HG03159 (cell line): ENCODE measurements at regions not wholly inside any gene's neighbourhood (a gene's known extent, or its start where the extent isn't known, plus 50 kb on each side); places are given as distances from the start of the nearest gene placed in this dataset.

Experiments
- ATAC-seq: cut with Tn5 transposase; IDR thresholded peaks from one replicate; pipeline ENCODE4 v1.9.1; 2021; ENCODE audit warnings: mild to moderate bottlenecking, moderate library complexity; ENCODE audit not compliant: unreplicated experiment

GRCh38 chr3:147582642-147583041, 173.5 kb downstream of the ZIC1 start:
- no peak for ATAC-seq

- ATAC-seq, result no peak
These were observed 179.9 kb downstream of the ZIC1 start for GRCh38 chr3:147589016-147589415.

GRCh38 chr3:147604136-147604535, 195.0 kb downstream of the ZIC1 start:
- no peak for ATAC-seq

- ATAC-seq, result no peak
These were observed 204.6 kb downstream of the ZIC1 start for GRCh38 chr3:147613725-147614124.

DNA sequence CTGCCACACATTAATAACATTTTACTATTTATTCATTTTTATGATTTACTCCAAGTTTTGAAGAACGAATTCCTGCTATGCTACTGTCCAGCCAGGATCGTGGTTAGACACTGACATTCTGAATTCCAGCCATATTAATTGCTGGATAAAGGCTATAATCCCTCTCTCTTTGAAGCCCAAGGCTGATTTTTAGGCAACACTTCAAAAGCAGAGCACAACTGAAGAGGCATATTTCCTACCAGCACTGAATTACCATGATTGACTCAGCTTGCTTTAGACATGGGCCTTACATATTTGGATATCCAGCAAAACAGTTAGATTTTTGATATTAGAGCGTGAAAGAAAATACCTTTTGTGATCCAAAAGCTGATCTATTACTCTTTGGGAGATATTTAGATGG, 205.0 kb downstream of the ZIC1 start:
- ATAC-seq, result no peak

GRCh38 chr3:147615035-147615434, 205.9 kb downstream of the ZIC1 start:
- ATAC-seq, result no peak

GRCh38 chr3:147616998-147617619, 207.9 kb downstream of the ZIC1 start:
- no peak for ATAC-seq

DNA sequence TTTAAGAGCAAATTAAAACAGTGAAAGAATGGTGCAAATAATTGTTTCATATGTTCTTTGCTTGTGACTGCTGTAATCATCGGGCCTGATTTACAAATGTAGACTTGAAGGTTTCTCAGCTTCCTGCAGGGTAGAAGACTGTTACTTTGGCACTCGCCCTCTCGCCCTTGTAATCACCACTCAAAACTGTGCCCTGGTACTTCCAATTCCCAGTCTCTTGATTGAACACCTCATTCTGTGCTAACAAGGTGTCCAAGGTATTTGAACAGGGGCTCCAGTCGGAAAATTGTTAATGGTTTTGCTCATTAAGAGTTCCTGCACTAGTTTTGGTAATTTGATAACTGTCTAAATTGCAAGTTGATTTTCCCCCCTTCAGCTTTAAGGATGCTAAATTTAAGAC, 209.5 kb downstream of the ZIC1 start:
- ATAC-seq, result no peak

GRCh38 chr3:147619921-147620560, 210.9 kb downstream of the ZIC1 start:
- no peak for ATAC-seq

- ATAC-seq, result no peak
These were observed 211.7 kb downstream of the ZIC1 start for GRCh38 chr3:147620906-147621305.

GRCh38 chr3:147630921-147631415, 221.8 kb downstream of the ZIC1 start:
- ATAC-seq, result no peak

- ATAC-seq, result no peak
These were observed 231.6 kb downstream of the ZIC1 start for GRCh38 chr3:147640781-147641180.

GRCh38 chr3:147645761-147646160, 236.6 kb downstream of the ZIC1 start:
- ATAC-seq, result no peak

- ATAC-seq, result no peak
These were observed 240.3 kb downstream of the ZIC1 start for GRCh38 chr3:147649475-147649874.

DNA sequence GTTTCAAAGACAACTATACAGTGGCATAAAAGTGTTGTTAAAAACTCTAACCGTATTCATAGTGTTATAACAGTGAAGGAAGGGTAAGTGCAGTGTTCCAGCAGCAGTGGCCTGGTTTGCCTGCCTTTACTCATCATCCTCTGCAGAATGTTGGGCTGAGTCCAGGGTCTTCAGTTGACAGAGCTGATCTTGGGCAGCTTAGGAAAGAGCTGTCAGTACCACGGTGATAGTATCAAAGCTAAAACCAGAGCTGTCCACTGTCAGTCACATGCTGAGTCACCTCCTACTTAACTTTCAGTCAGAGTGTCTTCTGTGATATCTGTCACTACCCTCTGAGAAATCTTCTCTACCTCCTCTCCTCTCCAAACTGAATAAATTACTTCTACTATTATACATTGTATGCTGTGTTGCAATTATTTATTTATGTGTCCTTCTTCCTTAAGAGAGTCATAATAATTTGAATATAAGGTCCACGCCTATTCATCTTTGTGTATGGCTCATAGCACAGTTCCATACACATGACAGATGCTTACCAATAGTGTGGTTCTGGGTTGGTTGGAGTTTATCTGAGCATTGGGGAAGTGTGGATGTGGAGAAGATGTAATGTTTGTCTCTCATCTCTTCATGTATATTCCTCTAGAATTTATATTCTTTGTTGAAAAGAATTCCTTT, 242.1 kb downstream of the ZIC1 start:
- ATAC-seq, result no peak

DNA sequence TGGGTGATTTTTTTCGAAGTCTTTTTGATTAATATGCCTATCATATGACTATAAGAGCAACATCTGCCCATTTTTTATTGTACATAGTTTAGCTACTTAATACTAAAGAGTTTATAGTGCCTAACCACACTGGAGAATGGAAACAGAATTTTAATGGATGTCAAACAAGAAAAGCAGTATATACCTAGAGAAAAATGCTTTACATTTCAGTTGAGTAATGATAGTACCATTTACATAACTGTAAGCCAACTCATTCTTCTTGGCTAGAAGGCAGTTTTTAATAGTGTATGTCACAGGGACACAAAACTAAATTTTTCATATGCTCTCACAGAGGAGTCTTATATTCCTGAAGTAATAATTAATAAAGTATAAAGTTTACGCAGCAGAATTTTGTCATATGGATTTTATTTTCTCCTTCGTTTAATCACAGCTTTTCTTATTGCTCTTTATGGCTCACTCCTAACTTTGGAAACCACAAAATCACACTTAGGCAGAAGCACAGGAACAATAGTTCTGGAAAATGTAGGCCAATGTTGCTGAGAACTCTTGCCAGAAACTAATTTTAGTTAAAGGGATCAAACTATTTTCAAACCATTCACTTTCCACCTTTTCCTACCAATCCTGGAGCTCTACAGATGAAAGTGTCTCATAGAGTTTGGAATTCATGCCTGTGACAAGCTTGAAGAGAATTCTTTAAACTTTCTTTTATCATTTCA, 243.6 kb downstream of the ZIC1 start:
- ATAC-seq, result no peak

- no peak for ATAC-seq
These were observed 244.3 kb downstream of the ZIC1 start for GRCh38 chr3:147653367-147653923.

DNA sequence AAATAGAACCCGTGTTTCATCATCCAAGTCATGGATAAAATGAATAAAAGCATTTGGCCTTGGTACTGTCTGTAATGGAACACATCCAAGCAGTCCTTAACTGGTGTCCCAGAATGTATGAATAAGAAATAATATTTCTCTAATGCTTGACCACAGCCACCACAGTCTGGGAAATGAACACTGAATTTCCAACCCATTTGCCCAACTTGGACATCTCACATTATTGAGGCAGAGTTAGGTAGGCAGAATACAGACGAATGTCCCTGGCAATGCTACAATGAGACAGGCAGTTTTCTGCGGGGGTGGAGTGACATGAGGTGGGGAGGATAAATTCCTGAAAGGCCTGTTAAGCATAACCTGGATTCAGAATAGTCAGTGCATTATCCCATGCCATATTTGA, 245.7 kb downstream of the ZIC1 start:
- no peak for ATAC-seq

DNA sequence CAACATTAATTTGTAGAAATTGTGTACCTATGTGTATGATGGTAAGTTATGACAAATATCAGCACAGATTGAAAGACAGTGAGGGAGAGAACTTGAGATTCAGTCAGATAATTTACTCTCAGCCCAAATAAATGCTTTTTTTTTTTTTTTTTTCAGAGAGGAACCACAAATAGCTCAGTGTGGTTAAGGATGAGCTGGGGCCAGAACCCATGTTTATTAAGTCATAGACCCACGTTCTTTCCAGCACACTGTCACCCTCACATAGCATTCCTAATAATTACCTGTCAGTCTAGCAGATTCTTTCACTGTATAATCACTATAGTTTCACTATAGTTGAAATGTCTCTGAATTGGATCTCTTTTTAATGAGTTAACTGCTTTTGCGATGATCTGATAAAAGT, 246.1 kb downstream of the ZIC1 start:
- ATAC-seq, result no peak

DNA sequence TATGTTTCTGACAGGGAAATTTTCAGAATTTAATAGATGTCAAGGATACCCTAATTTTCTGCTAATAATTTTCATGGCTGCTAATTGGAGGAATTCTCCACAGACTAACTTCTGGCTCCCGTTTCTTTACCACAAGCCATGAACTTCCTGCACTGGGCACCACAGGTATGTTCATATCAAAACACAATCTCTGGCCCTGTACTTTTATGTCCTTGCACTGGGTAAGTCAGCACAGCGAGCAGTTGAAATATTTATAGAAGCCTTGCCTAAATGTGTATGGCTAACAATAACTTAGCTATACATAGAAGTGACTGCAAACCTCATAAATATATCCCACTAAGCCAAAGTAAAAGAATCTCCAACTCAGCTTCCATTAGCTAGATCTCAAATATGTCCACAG, 246.9 kb downstream of the ZIC1 start:
- no peak for ATAC-seq

DNA sequence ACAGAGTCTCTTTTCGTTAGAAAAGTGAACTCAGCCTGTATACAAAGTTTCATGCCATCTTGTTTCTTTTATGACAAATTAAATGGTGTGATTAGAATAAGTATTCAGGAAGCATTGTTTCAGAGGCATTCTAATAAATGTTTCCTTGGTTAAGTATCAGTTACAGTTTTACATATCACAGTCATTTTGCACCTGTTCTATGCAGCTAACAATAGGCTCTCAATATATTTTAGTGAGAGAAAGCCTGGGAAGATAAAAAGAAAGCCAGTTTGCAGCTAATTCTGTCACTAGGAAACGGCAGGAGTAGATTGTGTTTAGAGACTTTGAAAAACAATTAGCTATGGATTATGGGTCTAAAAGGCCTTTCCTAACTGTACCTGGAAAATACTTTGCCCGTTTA, 252.8 kb downstream of the ZIC1 start:
- ATAC-seq, result no peak
